HL-60 (cell line): ENCODE measurements at regions not wholly inside any gene's neighbourhood (a gene's known extent, or its start where the extent isn't known, plus 50 kb on each side); places are given as distances from the start of the nearest gene placed in this dataset.

ENCODE experiments used
- DNase-seq, 2 experiments: peaks; one replicate each; pipeline ENCODE4 v3.0.0-alpha.2; 2010 to 2020; ENCODE audit warnings: low read depth in 1 of 2, low spot score in 1 of 2
- H3K27ac ChIP-seq: fragments of 250-450 bp; sonication (Bioruptor Pico); replicated peaks from 2 replicates; pipeline ENCODE4 v1.5.1; 2020; ENCODE audit warnings: mild to moderate bottlenecking, moderate library complexity
- H3K27me3 ChIP-seq: fragments of 250-450 bp; sonication (Bioruptor Pico); 2 replicates; pipeline ENCODE4 v1.5.1; 2021; ENCODE audit warnings: mild to moderate bottlenecking, moderate library complexity; ENCODE audit not compliant: insufficient read depth, poor library complexity, severe bottlenecking
- H3K4me3 ChIP-seq: replicated peaks from 2 replicates; pipeline ENCODE4 v1.5.1; 2011; ENCODE audit warnings: mild to moderate bottlenecking, control low read depth, low read length; ENCODE audit not compliant: insufficient read depth
- GABPA ChIP-seq: IDR thresholded peaks from 2 replicates; pipeline ENCODE4 v1.6.1; 2012; ENCODE audit warnings: low read depth
- POLR2AphosphoS5 ChIP-seq: IDR thresholded peaks from 2 replicates; pipeline ENCODE4 v1.6.1; 2012; ENCODE audit warnings: low read depth
- REST ChIP-seq: IDR thresholded peaks from 2 replicates; pipeline ENCODE4 v1.6.1; 2012; ENCODE audit warnings: low read depth; ENCODE audit not compliant: insufficient replicate concordance
- SPI1 ChIP-seq: IDR thresholded peaks from 2 replicates; pipeline ENCODE4 v1.6.1; 2012; ENCODE audit warnings: low read depth, mild to moderate bottlenecking, borderline replicate concordance
- TF ChIP-seq, protein P1 (sequence below): IDR thresholded peaks from one replicate; pipeline ENCODE4 v1.5.1; 2011; ENCODE audit warnings: low read length, control low read depth, inconsistent platforms; ENCODE audit not compliant: insufficient read depth

GRCh38 chr6:163647624-163648023 lies 233.1 kb downstream of the QKI start:
- H3K27me3 ChIP-seq, result no peaks in the 10 kb centered on the region
- no peak for TF ChIP-seq SPI1
- TF ChIP-seq REST, result no peak
- TF ChIP-seq POLR2AphosphoS5, result no peak
- no peak overlapping the region for H3K4me3 ChIP-seq
- no peak overlapping the region for H3K27ac ChIP-seq
- no peak for DNase-seq

DNA sequence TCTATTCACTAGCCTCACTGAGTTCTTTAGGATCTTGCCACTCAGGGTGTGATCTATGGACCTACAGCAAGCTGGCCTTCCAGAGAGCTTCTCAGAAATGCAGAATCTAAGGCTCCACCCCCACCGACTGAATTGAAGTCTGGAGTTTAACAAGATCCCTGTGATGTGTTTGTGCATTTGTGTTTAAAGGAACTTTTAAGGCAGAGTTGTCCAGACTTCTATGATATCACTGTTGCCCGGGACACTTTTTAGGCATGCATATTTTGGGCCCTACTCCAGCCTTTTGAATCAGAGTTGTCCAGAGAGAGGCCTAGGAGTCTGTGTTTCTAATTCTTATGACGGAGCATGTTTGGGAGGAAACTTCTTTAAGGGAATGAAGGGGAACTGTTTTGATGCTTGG lies 232.3 kb downstream of the QKI start:
- Histone ChIP-seq H3K27ac (no peak overlapping the region), H3K4me3 (no peak overlapping the region), H3K27me3 (no peaks in the 10 kb centered on the region)
- no peak for DNase-seq
- TF ChIP-seq SPI1 (no peak), POLR2AphosphoS5 (no peak), GABPA (no peak), REST (no peak)
- TF ChIP-seq, protein P1, sequence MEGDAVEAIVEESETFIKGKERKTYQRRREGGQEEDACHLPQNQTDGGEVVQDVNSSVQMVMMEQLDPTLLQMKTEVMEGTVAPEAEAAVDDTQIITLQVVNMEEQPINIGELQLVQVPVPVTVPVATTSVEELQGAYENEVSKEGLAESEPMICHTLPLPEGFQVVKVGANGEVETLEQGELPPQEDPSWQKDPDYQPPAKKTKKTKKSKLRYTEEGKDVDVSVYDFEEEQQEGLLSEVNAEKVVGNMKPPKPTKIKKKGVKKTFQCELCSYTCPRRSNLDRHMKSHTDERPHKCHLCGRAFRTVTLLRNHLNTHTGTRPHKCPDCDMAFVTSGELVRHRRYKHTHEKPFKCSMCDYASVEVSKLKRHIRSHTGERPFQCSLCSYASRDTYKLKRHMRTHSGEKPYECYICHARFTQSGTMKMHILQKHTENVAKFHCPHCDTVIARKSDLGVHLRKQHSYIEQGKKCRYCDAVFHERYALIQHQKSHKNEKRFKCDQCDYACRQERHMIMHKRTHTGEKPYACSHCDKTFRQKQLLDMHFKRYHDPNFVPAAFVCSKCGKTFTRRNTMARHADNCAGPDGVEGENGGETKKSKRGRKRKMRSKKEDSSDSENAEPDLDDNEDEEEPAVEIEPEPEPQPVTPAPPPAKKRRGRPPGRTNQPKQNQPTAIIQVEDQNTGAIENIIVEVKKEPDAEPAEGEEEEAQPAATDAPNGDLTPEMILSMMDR, result no peak

GRCh38 chr6:163646133-163646532 lies 231.6 kb downstream of the QKI start:
- H3K4me3 ChIP-seq, result no peak overlapping the region
- H3K27me3 ChIP-seq, result no peaks in the 10 kb centered on the region
- DNase-seq, result no peak
- no peak overlapping the region for H3K27ac ChIP-seq
- TF ChIP-seq SPI1 (no peak), GABPA (no peak), REST (no peak), POLR2AphosphoS5 (no peak)
- TF ChIP-seq, protein P1, result no peak

GRCh38 chr6:163645560-163645959 lies 231.0 kb downstream of the QKI start:
- Histone ChIP-seq H3K27me3 (no peaks in the 10 kb centered on the region), H3K4me3 (no peak overlapping the region), H3K27ac (no peak overlapping the region)
- TF ChIP-seq SPI1 (no peak), GABPA (no peak), REST (no peak)
- TF ChIP-seq, protein P1, result no peak
- DNase-seq, result no peak
